ENCODE measurements at regions not wholly inside any gene's neighbourhood (a gene's known extent, or its start where the extent isn't known, plus 50 kb on each side); places are given as distances from the start of the nearest gene placed in this dataset.
A peak's percentile ranks its signal among the peaks of the same experiment; 100 is the strongest.

GRCh38 chr1:34529935-34530859, 224.7 kb upstream of the GJB5 start:
- Histone ChIP-seq H3K9me3 (ENCODE audit: control insufficient read depth, insufficient read depth, low read length) (no peaks in the 10 kb centered on the region), H3K27me3 (ENCODE audit: control insufficient read depth, insufficient read depth, low read length) (no peaks in the 10 kb centered on the region), H3K4me3 (ENCODE audit: low read depth, low read length) (no peak overlapping the region), H3K4me1 (ENCODE audit: control insufficient read depth, insufficient read depth, low read length) (peaks cover 5% of the 10 kb centered on the region), H3K27ac (ENCODE audit: low read depth, low read length) (no peak overlapping the region), H3K36me3 (ENCODE audit: control insufficient read depth, insufficient read depth, low read length) (no peaks in the 10 kb centered on the region)
- no CpG with 5 or more reads among the region's 12 CpGs for WGBS (ENCODE audit: insufficient coverage)
- DNase-seq (ENCODE audit: low read depth in 4 of 6, low spot score in 6 of 6) = peak in 3 of 6 donors; percentile 5 to 72 (median 47)

- WGBS (ENCODE audit: insufficient coverage) = 62% methylated on average over 2 of the region's 3 CpGs
- H3K4me1 ChIP-seq (ENCODE audit: control insufficient read depth, insufficient read depth, low read length) = peaks cover 5% of the 10 kb centered on the region
These were observed 222.7 kb upstream of the GJB5 start for GRCh38 chr1:34532113-34532512.

GRCh38 chr1:34538481-34538880, 216.4 kb upstream of the GJB5 start:
- no peaks in the 10 kb centered on the region for H3K4me1 ChIP-seq (ENCODE audit: control insufficient read depth, insufficient read depth, low read length)
- no peak overlapping the region for H3K4me3 ChIP-seq (ENCODE audit: low read depth, low read length)
- no peaks in the 10 kb centered on the region for H3K27me3 ChIP-seq (ENCODE audit: control insufficient read depth, insufficient read depth, low read length)
- no peaks in the 10 kb centered on the region for H3K36me3 ChIP-seq (ENCODE audit: control insufficient read depth, insufficient read depth, low read length)
- DNase-seq (ENCODE audit: low read depth in 4 of 6, low spot score in 6 of 6) = no peak
- H3K9me3 ChIP-seq (ENCODE audit: control insufficient read depth, insufficient read depth, low read length) = no peaks in the 10 kb centered on the region
- H3K27ac ChIP-seq (ENCODE audit: low read depth, low read length) = no peak overlapping the region

More at GRCh38 chr1:34532113-34532512, 222.7 kb upstream of the GJB5 start:
- Histone ChIP-seq H3K27me3 (ENCODE audit: control insufficient read depth, insufficient read depth, low read length) (no peaks in the 10 kb centered on the region), H3K36me3 (ENCODE audit: control insufficient read depth, insufficient read depth, low read length) (no peaks in the 10 kb centered on the region), H3K9me3 (ENCODE audit: control insufficient read depth, insufficient read depth, low read length) (no peaks in the 10 kb centered on the region), H3K27ac (ENCODE audit: low read depth, low read length) (no peak overlapping the region), H3K4me3 (ENCODE audit: low read depth, low read length) (no peak overlapping the region)
- DNase-seq (ENCODE audit: low read depth in 4 of 6, low spot score in 6 of 6) = no peak

GRCh38 chr1:34547046-34547674, 207.7 kb upstream of the GJB5 start:
- DNase-seq (ENCODE audit: low read depth in 4 of 6, low spot score in 6 of 6) = no peak
- Histone ChIP-seq H3K4me3 (ENCODE audit: low read depth, low read length) (no peak overlapping the region), H3K9me3 (ENCODE audit: control insufficient read depth, insufficient read depth, low read length) (peaks cover 3% of the 10 kb centered on the region), H3K27ac (ENCODE audit: low read depth, low read length) (no peak overlapping the region), H3K4me1 (ENCODE audit: control insufficient read depth, insufficient read depth, low read length) (no peaks in the 10 kb centered on the region), H3K27me3 (ENCODE audit: control insufficient read depth, insufficient read depth, low read length) (peaks cover 2% of the 10 kb centered on the region), H3K36me3 (ENCODE audit: control insufficient read depth, insufficient read depth, low read length) (no peaks in the 10 kb centered on the region)
- WGBS (ENCODE audit: insufficient coverage) = 41% methylated on average over 2 of the region's 3 CpGs

GRCh38 chr1:34549199-34549598, 205.6 kb upstream of the GJB5 start:
- Histone ChIP-seq H3K4me1 (ENCODE audit: control insufficient read depth, insufficient read depth, low read length) (no peaks in the 10 kb centered on the region), H3K9me3 (ENCODE audit: control insufficient read depth, insufficient read depth, low read length) (peaks cover 3% of the 10 kb centered on the region), H3K27ac (ENCODE audit: low read depth, low read length) (no peak overlapping the region), H3K36me3 (ENCODE audit: control insufficient read depth, insufficient read depth, low read length) (no peaks in the 10 kb centered on the region), H3K4me3 (ENCODE audit: low read depth, low read length) (no peak overlapping the region), H3K27me3 (ENCODE audit: control insufficient read depth, insufficient read depth, low read length) (peaks cover 2% of the 10 kb centered on the region)
- DNase-seq (ENCODE audit: low read depth in 4 of 6, low spot score in 6 of 6) = no peak
- 4% methylated on average over 3 of the region's 5 CpGs for WGBS (ENCODE audit: insufficient coverage)

GRCh38 chr1:34578306-34578705, 176.5 kb upstream of the GJB5 start:
- WGBS (ENCODE audit: insufficient coverage) = 54% methylated on average over 3 of the region's 3 CpGs
- H3K4me1 ChIP-seq (ENCODE audit: control insufficient read depth, insufficient read depth, low read length) = no peaks in the 10 kb centered on the region
- H3K27me3 ChIP-seq (ENCODE audit: control insufficient read depth, insufficient read depth, low read length) = no peaks in the 10 kb centered on the region
- no peaks in the 10 kb centered on the region for H3K9me3 ChIP-seq (ENCODE audit: control insufficient read depth, insufficient read depth, low read length)
- no peak overlapping the region for H3K4me3 ChIP-seq (ENCODE audit: low read depth, low read length)
- H3K36me3 ChIP-seq (ENCODE audit: control insufficient read depth, insufficient read depth, low read length) = no peaks in the 10 kb centered on the region
- DNase-seq (ENCODE audit: low read depth in 4 of 6, low spot score in 6 of 6) = no peak
- no peak overlapping the region for H3K27ac ChIP-seq (ENCODE audit: low read depth, low read length)

GRCh38 chr1:34582356-34582755, 172.5 kb upstream of the GJB5 start:
- no peak for DNase-seq (ENCODE audit: low read depth in 4 of 6, low spot score in 6 of 6)
- no peaks in the 10 kb centered on the region for H3K4me1 ChIP-seq (ENCODE audit: control insufficient read depth, insufficient read depth, low read length)
- WGBS (ENCODE audit: insufficient coverage) = 90% methylated on average over 2 of the region's 2 CpGs
- no peaks in the 10 kb centered on the region for H3K36me3 ChIP-seq (ENCODE audit: control insufficient read depth, insufficient read depth, low read length)
- H3K4me3 ChIP-seq (ENCODE audit: low read depth, low read length) = no peak overlapping the region
- H3K27ac ChIP-seq (ENCODE audit: low read depth, low read length) = no peak overlapping the region
- no peaks in the 10 kb centered on the region for H3K27me3 ChIP-seq (ENCODE audit: control insufficient read depth, insufficient read depth, low read length)
- no peaks in the 10 kb centered on the region for H3K9me3 ChIP-seq (ENCODE audit: control insufficient read depth, insufficient read depth, low read length)

DNA sequence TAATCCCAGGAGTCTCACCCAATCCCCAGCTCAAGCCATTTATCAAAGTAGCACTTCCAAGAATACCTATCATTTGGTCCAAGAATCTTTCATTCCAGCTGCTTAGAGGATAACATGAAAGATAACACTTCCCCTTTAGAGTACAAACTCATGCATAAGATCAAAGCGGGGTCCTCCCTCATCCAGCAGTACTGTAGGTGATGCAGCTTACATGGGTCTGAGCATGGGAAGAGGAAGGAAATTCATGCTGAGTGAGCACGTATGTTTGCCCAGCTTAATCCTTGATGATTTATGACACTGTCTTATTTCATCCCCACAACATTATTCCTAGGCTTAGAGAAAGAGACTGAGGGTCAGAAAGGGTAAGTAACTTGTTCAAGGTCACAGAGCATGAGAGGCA, 167.1 kb upstream of the GJB5 start:
- WGBS (ENCODE audit: insufficient coverage) = no CpG with 5 or more reads among the region's 2 CpGs
- no peaks in the 10 kb centered on the region for H3K4me1 ChIP-seq (ENCODE audit: control insufficient read depth, insufficient read depth, low read length)

DNA sequence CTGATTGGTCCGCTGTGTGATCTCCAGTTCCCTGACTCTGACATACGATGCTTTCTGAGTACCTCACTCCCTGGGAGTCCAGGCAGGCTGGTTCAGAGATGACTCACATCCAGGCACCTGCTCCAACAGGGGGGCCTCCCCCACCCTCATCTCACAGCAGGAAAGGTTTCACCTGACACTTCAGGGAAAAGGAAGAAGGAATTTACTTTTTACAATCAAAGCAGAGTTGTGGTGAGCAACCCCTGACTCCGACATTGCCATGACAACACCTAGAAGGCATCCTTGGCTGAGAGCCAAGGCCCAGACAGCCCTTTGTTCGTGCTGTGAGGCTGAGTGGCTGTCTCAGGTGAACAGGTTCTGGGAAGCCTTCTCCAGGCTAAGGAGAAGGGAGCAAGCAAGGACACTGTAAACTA, 164.6 kb upstream of the GJB5 start:
- no peak overlapping the region for H3K27ac ChIP-seq (ENCODE audit: low read depth, low read length)
- WGBS (ENCODE audit: insufficient coverage) = 41% methylated on average over 2 of the region's 4 CpGs
- H3K4me1 ChIP-seq (ENCODE audit: control insufficient read depth, insufficient read depth, low read length) = no peaks in the 10 kb centered on the region
- H3K9me3 ChIP-seq (ENCODE audit: control insufficient read depth, insufficient read depth, low read length) = no peaks in the 10 kb centered on the region
- peak in 1 of 6 donors; percentile 87 for DNase-seq (ENCODE audit: low read depth in 4 of 6, low spot score in 6 of 6)
- H3K4me3 ChIP-seq (ENCODE audit: low read depth, low read length) = no peak overlapping the region
- H3K27me3 ChIP-seq (ENCODE audit: control insufficient read depth, insufficient read depth, low read length) = no peaks in the 10 kb centered on the region
- H3K36me3 ChIP-seq (ENCODE audit: control insufficient read depth, insufficient read depth, low read length) = no peaks in the 10 kb centered on the region

More for the DNA sequence above, 167.1 kb upstream of the GJB5 start:
- no peaks in the 10 kb centered on the region for H3K36me3 ChIP-seq (ENCODE audit: control insufficient read depth, insufficient read depth, low read length)
- no peak overlapping the region for H3K27ac ChIP-seq (ENCODE audit: low read depth, low read length)
- DNase-seq (ENCODE audit: low read depth in 4 of 6, low spot score in 6 of 6) = no peak
- H3K27me3 ChIP-seq (ENCODE audit: control insufficient read depth, insufficient read depth, low read length) = no peaks in the 10 kb centered on the region
- H3K4me3 ChIP-seq (ENCODE audit: low read depth, low read length) = no peak overlapping the region
- no peaks in the 10 kb centered on the region for H3K9me3 ChIP-seq (ENCODE audit: control insufficient read depth, insufficient read depth, low read length)
